ENCODE measurements at regions not wholly inside any gene's neighbourhood (a gene's known extent, or its start where the extent isn't known, plus 50 kb on each side); places are given as distances from the start of the nearest gene placed in this dataset.

DNA sequence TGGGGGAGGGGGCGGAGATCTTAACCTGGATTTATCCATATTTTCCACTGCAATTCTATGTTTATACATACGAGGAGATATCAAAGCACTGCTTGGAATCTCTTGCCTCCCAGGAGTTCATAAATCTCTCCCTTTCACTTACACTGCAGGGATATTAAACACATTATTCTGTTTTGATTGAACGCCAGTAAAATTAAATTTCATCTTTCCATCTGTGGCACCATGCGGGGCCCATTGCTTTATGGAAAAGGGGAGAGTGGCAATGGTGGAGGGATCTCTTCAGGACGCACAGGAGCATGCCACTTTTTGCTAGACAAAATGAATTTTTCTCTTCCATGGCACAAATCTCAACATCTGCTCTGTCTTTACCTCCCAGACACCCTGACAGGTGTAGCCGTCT lies 648.0 kb upstream of the PLXNA2 start:
- H3K9me3 ChIP-seq (ENCODE audit: insufficient read depth, low read length) = no peaks in the 10 kb centered on the region
- no peak overlapping the region for H3K9ac ChIP-seq (ENCODE audit: low read length)
- no peak overlapping the region for H3K4me2 ChIP-seq (ENCODE audit: low read depth, low read length, poor library complexity, severe bottlenecking)
- H3K9me2 ChIP-seq (replicated peaks; ENCODE audit: insufficient read depth, low read length) = no peaks in the 10 kb centered on the region
- no peak overlapping the region for H3K27ac ChIP-seq (ENCODE audit: low read depth, low read length)
- no peak for TF ChIP-seq EZH2phosphoT487 (conservative IDR thresholded peaks at IDR 0.05; ENCODE audit: low read length)
- TF ChIP-seq, protein P1, sequence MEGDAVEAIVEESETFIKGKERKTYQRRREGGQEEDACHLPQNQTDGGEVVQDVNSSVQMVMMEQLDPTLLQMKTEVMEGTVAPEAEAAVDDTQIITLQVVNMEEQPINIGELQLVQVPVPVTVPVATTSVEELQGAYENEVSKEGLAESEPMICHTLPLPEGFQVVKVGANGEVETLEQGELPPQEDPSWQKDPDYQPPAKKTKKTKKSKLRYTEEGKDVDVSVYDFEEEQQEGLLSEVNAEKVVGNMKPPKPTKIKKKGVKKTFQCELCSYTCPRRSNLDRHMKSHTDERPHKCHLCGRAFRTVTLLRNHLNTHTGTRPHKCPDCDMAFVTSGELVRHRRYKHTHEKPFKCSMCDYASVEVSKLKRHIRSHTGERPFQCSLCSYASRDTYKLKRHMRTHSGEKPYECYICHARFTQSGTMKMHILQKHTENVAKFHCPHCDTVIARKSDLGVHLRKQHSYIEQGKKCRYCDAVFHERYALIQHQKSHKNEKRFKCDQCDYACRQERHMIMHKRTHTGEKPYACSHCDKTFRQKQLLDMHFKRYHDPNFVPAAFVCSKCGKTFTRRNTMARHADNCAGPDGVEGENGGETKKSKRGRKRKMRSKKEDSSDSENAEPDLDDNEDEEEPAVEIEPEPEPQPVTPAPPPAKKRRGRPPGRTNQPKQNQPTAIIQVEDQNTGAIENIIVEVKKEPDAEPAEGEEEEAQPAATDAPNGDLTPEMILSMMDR (IDR thresholded peaks at IDR 0.05; ENCODE audit: insufficient read depth, low read length, poor library complexity, severe bottlenecking) = no peak
- no peak overlapping the region for H2AFZ ChIP-seq (ENCODE audit: low read depth, low read length, severe bottlenecking)
- no peaks in the 10 kb centered on the region for H3K79me2 ChIP-seq (ENCODE audit: insufficient read depth, low read length)
- no peaks in the 10 kb centered on the region for H3K27me3 ChIP-seq (ENCODE audit: low read length)
- H4K20me1 ChIP-seq (ENCODE audit: low read depth, low read length) = no peaks in the 10 kb centered on the region
- no peaks in the 10 kb centered on the region for H3F3A ChIP-seq (ENCODE audit: insufficient read depth)
- no peak overlapping the region for H3K4me3 ChIP-seq (ENCODE audit: insufficient read depth, low read length, poor library complexity, severe bottlenecking)
- H3K36me3 ChIP-seq (ENCODE audit: low read length) = no peaks in the 10 kb centered on the region

DNA sequence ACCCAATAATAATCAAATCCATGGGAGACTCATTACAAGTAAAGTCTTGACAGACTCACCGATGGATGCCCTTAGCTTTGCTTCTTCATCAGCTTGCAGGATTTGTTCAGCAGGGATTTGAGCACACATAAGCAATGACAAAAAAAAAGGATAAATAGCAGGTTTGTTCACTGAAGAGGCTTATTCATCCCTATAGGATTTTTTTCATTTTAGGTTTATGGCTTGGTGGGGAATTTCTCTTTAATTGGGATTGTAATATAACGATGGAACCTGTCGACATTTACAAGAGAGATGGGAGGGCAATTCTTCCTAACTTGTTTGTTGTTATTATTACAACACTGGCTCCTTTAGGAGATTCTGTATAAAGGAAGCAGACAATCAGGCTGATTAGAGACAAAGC lies 649.1 kb upstream of the PLXNA2 start:
- Histone ChIP-seq H3K9me2 (replicated peaks; ENCODE audit: insufficient read depth, low read length) (no peaks in the 10 kb centered on the region), H3K4me3 (ENCODE audit: insufficient read depth, low read length, poor library complexity, severe bottlenecking) (no peak overlapping the region), H2AFZ (ENCODE audit: low read depth, low read length, severe bottlenecking) (no peak overlapping the region), H3K4me2 (ENCODE audit: low read depth, low read length, poor library complexity, severe bottlenecking) (no peak overlapping the region), H3K9me3 (ENCODE audit: insufficient read depth, low read length) (no peaks in the 10 kb centered on the region), H4K20me1 (ENCODE audit: low read depth, low read length) (no peaks in the 10 kb centered on the region), H3K36me3 (ENCODE audit: low read length) (no peaks in the 10 kb centered on the region), H3K79me2 (ENCODE audit: insufficient read depth, low read length) (no peaks in the 10 kb centered on the region), H3F3A (ENCODE audit: insufficient read depth) (no peaks in the 10 kb centered on the region), H3K27ac (ENCODE audit: low read depth, low read length) (no peak overlapping the region), H3K27me3 (ENCODE audit: low read length) (no peaks in the 10 kb centered on the region), H3K9ac (ENCODE audit: low read length) (no peak overlapping the region)
- TF ChIP-seq, protein P1 (IDR thresholded peaks at IDR 0.05; ENCODE audit: insufficient read depth, low read length, poor library complexity, severe bottlenecking) = no peak
- TF ChIP-seq EZH2phosphoT487 (conservative IDR thresholded peaks at IDR 0.05; ENCODE audit: low read length) = no peak

DNA sequence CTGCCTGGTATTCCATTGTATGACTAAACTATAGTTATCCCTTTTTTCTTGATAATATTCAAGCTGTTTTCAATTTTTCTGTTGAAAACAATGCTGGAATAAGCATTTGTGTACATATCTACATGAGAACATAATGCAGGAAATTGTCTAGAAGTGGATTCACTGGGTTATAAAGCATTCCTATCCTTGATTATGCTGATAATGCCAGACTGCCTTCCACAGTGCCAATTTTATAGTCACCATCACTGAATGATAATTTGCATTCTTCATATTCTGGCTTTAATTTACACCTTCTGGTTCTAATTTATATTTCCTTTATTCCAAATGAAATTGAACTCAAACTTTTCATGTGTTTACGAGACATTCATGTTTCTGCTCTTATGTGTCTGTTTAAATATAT lies 651.0 kb upstream of the PLXNA2 start:
- H3K4me2 ChIP-seq (ENCODE audit: low read depth, low read length, poor library complexity, severe bottlenecking) = no peak overlapping the region
- no peak overlapping the region for H3K9ac ChIP-seq (ENCODE audit: low read length)
- H3K9me2 ChIP-seq (replicated peaks; ENCODE audit: insufficient read depth, low read length) = no peaks in the 10 kb centered on the region
- no peaks in the 10 kb centered on the region for H3K36me3 ChIP-seq (ENCODE audit: low read length)
- H3K27ac ChIP-seq (ENCODE audit: low read depth, low read length) = no peak overlapping the region
- no peaks in the 10 kb centered on the region for H4K20me1 ChIP-seq (ENCODE audit: low read depth, low read length)
- no peak overlapping the region for H2AFZ ChIP-seq (ENCODE audit: low read depth, low read length, severe bottlenecking)
- no peak overlapping the region for H3K4me3 ChIP-seq (ENCODE audit: insufficient read depth, low read length, poor library complexity, severe bottlenecking)
- no peaks in the 10 kb centered on the region for H3F3A ChIP-seq (ENCODE audit: insufficient read depth)
- no peaks in the 10 kb centered on the region for H3K79me2 ChIP-seq (ENCODE audit: insufficient read depth, low read length)
- no peaks in the 10 kb centered on the region for H3K27me3 ChIP-seq (ENCODE audit: low read length)
- TF ChIP-seq EZH2phosphoT487 (conservative IDR thresholded peaks at IDR 0.05; ENCODE audit: low read length) = no peak
- TF ChIP-seq, protein P1 (IDR thresholded peaks at IDR 0.05; ENCODE audit: insufficient read depth, low read length, poor library complexity, severe bottlenecking) = no peak
- H3K9me3 ChIP-seq (ENCODE audit: insufficient read depth, low read length) = no peaks in the 10 kb centered on the region

Data from SU-DHL-6 (cell line).